ENCODE measurements at regions not wholly inside any gene's neighbourhood (a gene's known extent, or its start where the extent isn't known, plus 50 kb on each side); places are given as distances from the start of the nearest gene placed in this dataset.

GRCh38 chr9:11045589-11045988 is 432.8 kb upstream of the PTPRD start:
- no peak for TF ChIP-seq YY1 (IDR thresholded peaks at IDR 0.05; ENCODE audit: insufficient read depth, insufficient read length)
- TF ChIP-seq ZNF274 (IDR thresholded peaks at IDR 0.05; ENCODE audit: low read depth, low read length) = no peak
